ENCODE measurements at regions not wholly inside any gene's neighbourhood (a gene's known extent, or its start where the extent isn't known, plus 50 kb on each side); places are given as distances from the start of the nearest gene placed in this dataset.
"Not testable (repeated sequence)": the region's sequence is repeated elsewhere in the genome, so short reads cannot be mapped to it uniquely, and the experiment has no call there.

GRCh38 chr2:210965472-210965871, 409.1 kb downstream of the CPS1 start:
- Histone ChIP-seq H3K4me3 (no peak overlapping the region), H3K27ac (no peak overlapping the region), H3K9me3 (no peaks in the 10 kb centered on the region), H3K4me2 (no peak overlapping the region), H3K4me1 (no peaks in the 10 kb centered on the region)
- 19% methylated on average over 3 of the region's 3 CpGs for WGBS (ENCODE audit: missing lambda C conversion rate)
- no peak for DNase-seq (ENCODE audit: low read depth in 1 of 2, low spot score in 1 of 2)
- ATAC-seq: no peak
- ChIA-PET CTCF (no interaction called here), POLR2A (no interaction called here)
- no peak for FAIRE-seq
- TF ChIP-seq SREBF2 (IDR thresholded peaks at IDR 0.05): no peak

- FAIRE-seq (no peak), ATAC-seq (no peak), DNase-seq (ENCODE audit: low read depth in 1 of 2, low spot score in 1 of 2) (no peak)
- H3K4me3 ChIP-seq: no peak overlapping the region
- WGBS (ENCODE audit: missing lambda C conversion rate): 53% methylated on average over 2 of the region's 2 CpGs
- H3K9me3 ChIP-seq: no peaks in the 10 kb centered on the region
- no peak overlapping the region for H3K27ac ChIP-seq
- ChIA-PET POLR2A (no interaction called here), CTCF (no interaction called here)
- H3K4me2 ChIP-seq: no peak overlapping the region
- TF ChIP-seq ZSCAN20 (CRISPR knock-in tag; IDR thresholded peaks at IDR 0.05): no peak
- no peak for TF ChIP-seq RAD21 (conservative IDR thresholded peaks at IDR 0.05 in 1 of 2, IDR thresholded peaks at IDR 0.05 in 1 of 2)
- no peak for TF ChIP-seq USF2 (IDR thresholded peaks at IDR 0.05)
- no peak for TF ChIP-seq REST (IDR thresholded peaks at IDR 0.05)
- no peak for TF ChIP-seq MAZ (IDR thresholded peaks at IDR 0.05; ENCODE audit: borderline replicate concordance, low read depth, low read length)
- no peak for TF ChIP-seq NFE2L2 (conservative IDR thresholded peaks at IDR 0.05; ENCODE audit: low read length)
- TF ChIP-seq MAX (IDR thresholded peaks at IDR 0.05): no peak
- no peak for TF ChIP-seq SMC3 (IDR thresholded peaks at IDR 0.05)
- TF ChIP-seq JUNB (IDR thresholded peaks at IDR 0.05): no peak
- no peak for TF ChIP-seq HES2 (IDR thresholded peaks at IDR 0.05)
- TF ChIP-seq FOSB (CRISPR knock-in tag; IDR thresholded peaks at IDR 0.05): no peak
- no peak for TF ChIP-seq CHD4 (IDR thresholded peaks at IDR 0.05; ENCODE audit: borderline replicate concordance)
- TF ChIP-seq HOXB5 (CRISPR knock-in tag; IDR thresholded peaks at IDR 0.05): no peak
- no peak for TF ChIP-seq RARB (CRISPR knock-in tag; IDR thresholded peaks at IDR 0.05)
- no peak for TF ChIP-seq ESRRA (IDR thresholded peaks at IDR 0.05; ENCODE audit: borderline replicate concordance, low read length)
- TF ChIP-seq CHD2 (IDR thresholded peaks at IDR 0.05; ENCODE audit: low read length, partially characterized antibody): no peak
- TF ChIP-seq FOSL2 (IDR thresholded peaks at IDR 0.05): no peak
- no peak for TF ChIP-seq FOSL2 (CRISPR knock-in tag; IDR thresholded peaks at IDR 0.05)
- no peak for TF ChIP-seq HOXA7 (CRISPR knock-in tag; IDR thresholded peaks at IDR 0.05)
- no peak for TF ChIP-seq CEBPB (IDR thresholded peaks at IDR 0.05)
- TF ChIP-seq HOXB13 (CRISPR knock-in tag; IDR thresholded peaks at IDR 0.05; ENCODE audit: low read depth): no peak
- H3K4me1 ChIP-seq: no peaks in the 10 kb centered on the region
Measured at GRCh38 chr2:210966330-210966729, 409.9 kb downstream of the CPS1 start.

- TF ChIP-seq MAFK (IDR thresholded peaks at IDR 0.05; ENCODE audit: partially characterized antibody): no peak
- no peak for TF ChIP-seq RCOR1 (IDR thresholded peaks at IDR 0.05; ENCODE audit: low read depth, low read length)
- no peak for TF ChIP-seq ZNF302 (CRISPR knock-in tag; IDR thresholded peaks at IDR 0.05)
- TF ChIP-seq HES2 (IDR thresholded peaks at IDR 0.05): no peak
- TF ChIP-seq RFX5 (IDR thresholded peaks at IDR 0.05): no peak
- CTCF ChIA-PET: no interaction called here
- ATAC-seq: no peak
Measured at GRCh38 chr2:210971431-210971830, 415.0 kb downstream of the CPS1 start.

GRCh38 chr2:210986806-210987205, 430.4 kb downstream of the CPS1 start:
- H3K27ac ChIP-seq; POLR2A ChIA-PET; DNase-seq (ENCODE audit: low read depth in 1 of 2, low spot score in 1 of 2); H3K4me2 ChIP-seq; ATAC-seq; CTCF ChIA-PET; FAIRE-seq; H3K9me3 ChIP-seq; H3K4me3 ChIP-seq; H3K4me1 ChIP-seq: not testable (repeated sequence)
- WGBS (ENCODE audit: missing lambda C conversion rate): 12% methylated on average over 4 of the region's 5 CpGs

More at GRCh38 chr2:210971431-210971830, 415.0 kb downstream of the CPS1 start:
- POLR2A ChIA-PET: no interaction called here
- DNase-seq (ENCODE audit: low read depth in 1 of 2, low spot score in 1 of 2) (no peak), FAIRE-seq (no peak)
- H3K4me3 ChIP-seq: no peak overlapping the region
- WGBS (ENCODE audit: missing lambda C conversion rate): 5% methylated on average over 1 of the region's 1 CpG
- no peak overlapping the region for H3K4me2 ChIP-seq
- no peak overlapping the region for H3K27ac ChIP-seq
- no peaks in the 10 kb centered on the region for H3K4me1 ChIP-seq
- no peaks in the 10 kb centered on the region for H3K9me3 ChIP-seq

Data from A549 (cell line).